GM12872 (cell line): ENCODE measurements at regions not wholly inside any gene's neighbourhood (a gene's known extent, or its start where the extent isn't known, plus 50 kb on each side); places are given as distances from the start of the nearest gene placed in this dataset.

Experiments
- CTCF ChIP-seq: IDR thresholded peaks from 3 replicates; pipeline ENCODE4 v1.5.1; 2011; ENCODE audit warnings: low read depth, mild to moderate bottlenecking, low read length, moderate library complexity; ENCODE audit not compliant: insufficient read depth

GRCh38 chr5:164332349-164333196 lies 827.2 kb downstream of the MAT2B start:
- TF ChIP-seq CTCF = no peak

DNA sequence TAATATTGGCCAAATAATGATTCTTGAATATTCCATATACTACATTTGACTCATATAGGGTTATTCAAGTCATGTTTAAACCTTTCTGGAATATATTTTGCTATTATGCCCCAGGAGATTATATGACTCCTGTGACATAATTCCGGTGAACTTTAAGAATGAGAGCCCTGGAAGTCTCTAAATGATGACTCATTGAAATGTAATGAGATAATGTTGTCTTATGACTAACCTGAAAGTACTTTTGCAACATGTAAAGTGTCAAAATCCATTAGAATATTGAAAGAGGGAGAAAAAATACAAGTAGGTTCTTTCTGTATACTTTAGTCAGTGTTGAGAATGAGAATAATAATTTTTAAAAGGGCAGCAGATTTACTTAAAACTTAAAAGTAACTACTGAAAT lies 830.4 kb downstream of the MAT2B start:
- no peak for TF ChIP-seq CTCF

GRCh38 chr5:164336276-164336675 lies 830.9 kb downstream of the MAT2B start:
- TF ChIP-seq CTCF = no peak

DNA sequence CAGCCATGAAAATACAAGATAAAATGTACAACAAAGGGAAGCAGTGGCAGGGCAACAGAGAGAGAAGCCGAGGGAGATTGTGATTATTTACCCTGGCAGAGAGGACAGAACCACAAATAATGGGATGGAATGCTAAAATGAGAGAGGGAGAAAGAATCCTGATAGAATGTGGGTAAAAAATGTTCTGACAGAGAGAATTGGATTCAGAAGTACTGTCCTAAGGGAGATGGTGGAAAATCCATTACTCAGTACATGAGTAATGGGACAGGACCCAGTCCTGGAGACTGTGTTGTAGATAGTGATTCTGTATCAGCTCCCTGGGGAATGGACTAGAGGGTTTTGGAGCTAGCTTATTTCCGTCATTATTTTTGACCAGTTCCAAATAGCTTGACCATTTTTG lies 831.5 kb downstream of the MAT2B start:
- TF ChIP-seq CTCF = no peak

- no peak for TF ChIP-seq CTCF
These were observed 835.7 kb downstream of the MAT2B start for GRCh38 chr5:164341056-164341619.

DNA sequence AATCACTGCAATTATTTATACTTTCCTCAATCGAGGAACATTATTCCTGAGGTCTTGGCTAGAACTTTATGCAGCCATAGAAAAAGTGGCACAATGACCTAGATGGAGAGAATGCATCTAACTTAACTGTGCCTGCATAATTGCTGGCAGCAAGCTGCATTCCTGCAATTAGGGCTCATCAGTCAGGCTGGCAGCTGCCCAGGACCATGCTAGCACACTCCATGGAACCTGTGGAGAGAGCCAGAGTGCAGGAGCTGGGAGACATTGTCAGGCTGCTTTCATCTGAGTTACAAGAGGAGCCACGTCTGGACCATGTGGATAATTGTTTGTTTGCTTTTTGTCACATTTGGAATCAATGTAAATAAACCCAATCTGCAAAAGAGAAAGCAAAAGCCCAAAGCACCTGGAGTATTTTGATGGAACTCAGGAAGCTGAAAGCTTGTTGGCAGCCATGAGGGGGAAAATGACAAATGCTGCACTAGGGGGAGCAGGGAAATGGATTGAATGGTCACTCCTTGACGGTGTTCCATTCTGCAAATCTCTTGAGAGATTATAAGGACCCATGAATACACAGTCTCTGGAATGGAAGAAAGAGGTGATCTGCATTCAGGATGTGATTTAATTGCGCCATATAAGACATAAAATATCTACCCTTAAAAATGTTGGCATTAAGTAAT lies 839.9 kb downstream of the MAT2B start:
- TF ChIP-seq CTCF = no peak

DNA sequence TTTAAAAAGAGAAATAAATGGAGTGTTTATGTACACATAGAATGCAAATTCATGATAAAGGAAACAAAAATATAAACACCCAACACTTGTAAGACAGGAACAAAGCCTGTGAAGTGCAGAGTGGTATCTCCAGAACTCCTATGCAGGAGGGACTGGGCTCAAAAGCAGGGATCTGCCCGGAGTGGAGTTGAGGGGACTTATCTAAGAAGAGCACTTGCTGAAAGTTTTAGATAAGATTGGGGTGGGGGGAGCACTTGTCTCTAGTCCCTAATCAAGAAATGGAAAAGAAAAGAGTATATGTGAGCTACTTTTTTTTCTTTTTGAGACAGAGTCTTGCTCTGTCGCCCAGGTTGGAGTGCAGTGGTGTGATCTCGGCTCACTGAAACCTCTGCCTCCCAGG lies 840.4 kb downstream of the MAT2B start:
- TF ChIP-seq CTCF = no peak
